ENCODE measurements at regions not wholly inside any gene's neighbourhood (a gene's known extent, or its start where the extent isn't known, plus 50 kb on each side); places are given as distances from the start of the nearest gene placed in this dataset.

DNA sequence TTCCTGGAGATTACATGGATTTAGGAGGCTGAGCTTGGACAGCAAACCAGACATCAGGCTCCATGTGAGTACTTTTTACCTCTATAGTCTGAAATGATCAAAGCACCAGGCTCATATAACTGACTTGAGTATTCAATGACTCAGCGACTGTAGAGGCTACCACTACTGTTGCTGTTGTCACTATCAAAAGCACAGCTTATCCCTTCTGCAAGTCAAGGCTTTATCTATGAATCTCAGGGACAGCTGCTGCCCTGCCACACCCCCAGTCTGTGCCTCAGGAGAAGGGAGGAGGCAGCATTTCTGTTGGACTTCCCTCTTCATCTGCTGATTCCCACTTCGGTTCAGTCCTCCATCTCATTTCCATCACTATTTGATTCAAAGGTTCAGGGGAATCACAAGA is 80.5 kb upstream of the CNR1 start:
- TF ChIP-seq GATA3 (IDR thresholded peaks at IDR 0.05; ENCODE audit: low read depth, low read length) (peak; percentile 21; the same call in 1 of the 2 replicates), GATA2 (IDR thresholded peaks at IDR 0.05; ENCODE audit: low read depth, low read length) (peak; percentile 50)

- TF ChIP-seq GATA3 (IDR thresholded peaks at IDR 0.05; ENCODE audit: low read depth, low read length) (no peak), GATA2 (IDR thresholded peaks at IDR 0.05; ENCODE audit: low read depth, low read length) (no peak)
Measured at GRCh38 chr6:88244721-88245120, 78.6 kb upstream of the CNR1 start.

- TF ChIP-seq GATA3 (IDR thresholded peaks at IDR 0.05; ENCODE audit: low read depth, low read length), result no peak
Measured at GRCh38 chr6:88238901-88239300, 72.8 kb upstream of the CNR1 start.

- TF ChIP-seq GATA3 (IDR thresholded peaks at IDR 0.05; ENCODE audit: low read depth, low read length) (no peak), GATA2 (IDR thresholded peaks at IDR 0.05; ENCODE audit: low read depth, low read length) (no peak)
Measured at GRCh38 chr6:88238065-88238464, 71.9 kb upstream of the CNR1 start.

- TF ChIP-seq GATA3 (IDR thresholded peaks at IDR 0.05; ENCODE audit: low read depth, low read length), result no peak
Measured at GRCh38 chr6:88236612-88237360, 70.6 kb upstream of the CNR1 start.

DNA sequence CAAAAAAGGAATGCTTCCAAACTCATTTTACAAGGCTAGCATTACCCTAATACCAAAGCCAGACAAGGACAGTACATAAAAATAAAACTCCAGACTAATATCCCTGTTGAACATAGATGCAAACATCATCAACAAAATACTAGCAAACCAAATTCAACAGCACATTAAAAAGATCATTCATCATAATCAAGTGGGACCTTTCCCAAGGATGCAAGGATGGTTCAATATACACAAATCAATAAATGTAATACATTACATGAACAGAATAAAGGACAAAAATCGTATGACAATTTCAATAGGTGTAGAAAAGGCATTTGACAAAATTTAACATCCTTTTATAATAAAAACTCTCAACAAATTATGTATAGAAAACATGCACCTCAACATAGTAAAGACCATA is 66.6 kb upstream of the CNR1 start:
- no peak for TF ChIP-seq GATA2 (IDR thresholded peaks at IDR 0.05; ENCODE audit: low read depth, low read length)
- TF ChIP-seq GATA3 (IDR thresholded peaks at IDR 0.05; ENCODE audit: low read depth, low read length), result no peak

DNA sequence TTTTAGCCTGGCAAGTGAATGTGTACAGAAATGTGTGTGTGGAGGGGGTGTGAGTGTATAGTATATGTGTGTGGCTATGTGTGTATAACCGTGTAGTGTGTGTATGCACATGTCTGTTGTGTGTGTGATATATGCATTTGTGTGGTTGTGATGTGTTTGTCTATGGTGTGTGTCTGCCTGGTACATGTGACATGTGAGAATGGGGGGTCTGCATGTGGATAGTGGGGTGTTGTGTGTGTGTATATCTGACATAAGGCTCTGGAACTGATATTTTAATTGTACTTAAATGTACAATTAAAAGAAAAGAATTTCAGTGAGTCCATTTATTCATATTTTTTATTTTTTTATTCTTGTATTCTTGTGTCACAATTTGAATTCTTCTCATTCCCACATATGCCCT is 57.2 kb upstream of the CNR1 start:
- no peak for TF ChIP-seq GATA3 (IDR thresholded peaks at IDR 0.05; ENCODE audit: low read depth, low read length)
- TF ChIP-seq GATA2 (IDR thresholded peaks at IDR 0.05; ENCODE audit: low read depth, low read length), result no peak

GRCh38 chr6:88220493-88220892 is 54.3 kb upstream of the CNR1 start:
- no peak for TF ChIP-seq GATA3 (IDR thresholded peaks at IDR 0.05; ENCODE audit: low read depth, low read length)
- TF ChIP-seq GATA2 (IDR thresholded peaks at IDR 0.05; ENCODE audit: low read depth, low read length), result no peak

DNA sequence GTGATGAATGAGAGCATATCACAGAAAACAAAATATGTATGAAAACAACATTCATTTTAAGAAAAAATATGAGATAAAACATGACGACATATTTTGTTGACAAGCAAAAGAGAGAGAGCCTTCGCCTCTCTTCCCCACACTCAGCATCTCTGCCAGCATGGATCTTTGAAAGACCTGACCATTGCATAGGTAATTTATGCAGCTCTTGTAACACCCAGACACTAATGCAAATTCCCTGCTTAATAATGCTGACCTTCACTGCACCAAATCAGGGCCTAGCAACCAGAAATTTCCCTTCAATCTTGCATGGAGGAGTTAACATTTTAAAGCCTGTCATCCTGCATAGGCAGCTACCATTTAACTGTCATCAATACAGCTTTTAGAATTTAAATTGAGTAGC is 50.0 kb upstream of the CNR1 start:
- no peak for TF ChIP-seq GATA3 (IDR thresholded peaks at IDR 0.05; ENCODE audit: low read depth, low read length)
- no peak for TF ChIP-seq GATA2 (IDR thresholded peaks at IDR 0.05; ENCODE audit: low read depth, low read length)
